ENCODE measurements at regions not wholly inside any gene's neighbourhood (a gene's known extent, or its start where the extent isn't known, plus 50 kb on each side); places are given as distances from the start of the nearest gene placed in this dataset.

- no peak for TF ChIP-seq CTCF (IDR thresholded peaks at IDR 0.05 in 4 of 5, conservative IDR thresholded peaks at IDR 0.05 in 1 of 5)
- no peak for TF ChIP-seq POLR2A (IDR thresholded peaks at IDR 0.05)
Observed at GRCh38 chr14:95006479-95006878, 150.8 kb downstream of the DICER1 start.

All from gastrocnemius medialis (tissue), 4 donors.